ENCODE measurements at regions not wholly inside any gene's neighbourhood (a gene's known extent, or its start where the extent isn't known, plus 50 kb on each side); places are given as distances from the start of the nearest gene placed in this dataset.

GRCh38 chr10:44659320-44659719, 251.8 kb upstream of the TMEM72 start:
- no peak overlapping the region for H3K4me2 ChIP-seq (ENCODE audit: extremely low read depth, insufficient read depth, low read length)
- no peaks in the 10 kb centered on the region for H3K9me3 ChIP-seq (ENCODE audit: control insufficient read depth, insufficient read depth, low read depth, low read length)
- DNase-seq (ENCODE audit: low read depth in 2 of 2), result no peak
- no peaks in the 10 kb centered on the region for H3K36me3 ChIP-seq (ENCODE audit: control insufficient read depth, insufficient read depth, low read length)
- no peak overlapping the region for H3K9ac ChIP-seq (ENCODE audit: insufficient read depth, low read length)
- no peaks in the 10 kb centered on the region for H4K20me1 ChIP-seq (ENCODE audit: control insufficient read depth, extremely low read depth, insufficient read depth, low read length)
- no peaks in the 10 kb centered on the region for H3K79me2 ChIP-seq (ENCODE audit: control insufficient read depth, insufficient read depth, low read length)
- no peak overlapping the region for H3K27ac ChIP-seq (ENCODE audit: insufficient read depth, low read length)
- H3K27me3 ChIP-seq (ENCODE audit: control insufficient read depth, insufficient read depth, low read length), result no peaks in the 10 kb centered on the region
- H3K4me3 ChIP-seq (replicated peaks in 1 of 4; ENCODE audit: control extremely low read depth in 1 of 4, insufficient read depth in 1 of 4, low read depth in 3 of 4, low read length in 4 of 4), result no peak overlapping the region
- no peak for TF ChIP-seq EZH2 (IDR thresholded peaks at IDR 0.05; ENCODE audit: low read length, missing control alignments)
- H3K4me1 ChIP-seq (ENCODE audit: control insufficient read depth, extremely low read depth, insufficient read depth, low read length), result no peaks in the 10 kb centered on the region
- H2AFZ ChIP-seq (ENCODE audit: low read length), result no peak overlapping the region

DNA sequence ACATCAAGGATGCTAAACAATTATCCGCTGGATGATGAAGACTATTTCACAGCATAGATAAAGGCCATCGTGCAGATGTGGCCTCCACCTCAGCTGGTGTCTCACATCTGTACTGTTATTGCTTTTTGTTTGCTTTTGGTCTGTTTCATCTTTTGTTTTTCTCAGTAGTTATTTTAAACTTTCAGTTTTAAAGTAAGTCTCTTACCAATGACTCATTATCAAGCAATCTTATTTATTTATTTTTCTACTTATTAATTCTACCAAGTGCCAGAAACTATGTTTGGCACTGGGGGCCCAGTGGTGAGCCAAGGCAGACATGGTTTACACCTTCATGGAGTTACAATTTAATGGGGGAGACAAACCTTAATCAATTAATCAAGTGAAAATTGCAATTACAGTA, 250.9 kb upstream of the TMEM72 start:
- H3K27me3 ChIP-seq (ENCODE audit: control insufficient read depth, insufficient read depth, low read length), result no peaks in the 10 kb centered on the region
- no peak overlapping the region for H3K27ac ChIP-seq (ENCODE audit: insufficient read depth, low read length)
- no peaks in the 10 kb centered on the region for H4K20me1 ChIP-seq (ENCODE audit: control insufficient read depth, extremely low read depth, insufficient read depth, low read length)
- H3K9me3 ChIP-seq (ENCODE audit: control insufficient read depth, insufficient read depth, low read depth, low read length), result no peaks in the 10 kb centered on the region
- no peaks in the 10 kb centered on the region for H3K4me1 ChIP-seq (ENCODE audit: control insufficient read depth, extremely low read depth, insufficient read depth, low read length)
- no peaks in the 10 kb centered on the region for H3K36me3 ChIP-seq (ENCODE audit: control insufficient read depth, insufficient read depth, low read length)
- no peak overlapping the region for H3K9ac ChIP-seq (ENCODE audit: insufficient read depth, low read length)
- no peak overlapping the region for H3K4me2 ChIP-seq (ENCODE audit: extremely low read depth, insufficient read depth, low read length)
- H2AFZ ChIP-seq (ENCODE audit: low read length), result no peak overlapping the region
- H3K4me3 ChIP-seq (replicated peaks in 1 of 4; ENCODE audit: control extremely low read depth in 1 of 4, insufficient read depth in 1 of 4, low read depth in 3 of 4, low read length in 4 of 4), result no peak overlapping the region
- DNase-seq (ENCODE audit: low read depth in 2 of 2), result peak; percentile 41 to 59
- TF ChIP-seq EZH2 (IDR thresholded peaks at IDR 0.05; ENCODE audit: low read length, missing control alignments), result no peak
- TF ChIP-seq, protein P1, sequence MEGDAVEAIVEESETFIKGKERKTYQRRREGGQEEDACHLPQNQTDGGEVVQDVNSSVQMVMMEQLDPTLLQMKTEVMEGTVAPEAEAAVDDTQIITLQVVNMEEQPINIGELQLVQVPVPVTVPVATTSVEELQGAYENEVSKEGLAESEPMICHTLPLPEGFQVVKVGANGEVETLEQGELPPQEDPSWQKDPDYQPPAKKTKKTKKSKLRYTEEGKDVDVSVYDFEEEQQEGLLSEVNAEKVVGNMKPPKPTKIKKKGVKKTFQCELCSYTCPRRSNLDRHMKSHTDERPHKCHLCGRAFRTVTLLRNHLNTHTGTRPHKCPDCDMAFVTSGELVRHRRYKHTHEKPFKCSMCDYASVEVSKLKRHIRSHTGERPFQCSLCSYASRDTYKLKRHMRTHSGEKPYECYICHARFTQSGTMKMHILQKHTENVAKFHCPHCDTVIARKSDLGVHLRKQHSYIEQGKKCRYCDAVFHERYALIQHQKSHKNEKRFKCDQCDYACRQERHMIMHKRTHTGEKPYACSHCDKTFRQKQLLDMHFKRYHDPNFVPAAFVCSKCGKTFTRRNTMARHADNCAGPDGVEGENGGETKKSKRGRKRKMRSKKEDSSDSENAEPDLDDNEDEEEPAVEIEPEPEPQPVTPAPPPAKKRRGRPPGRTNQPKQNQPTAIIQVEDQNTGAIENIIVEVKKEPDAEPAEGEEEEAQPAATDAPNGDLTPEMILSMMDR (conservative IDR thresholded peaks at IDR 0.05 in 1 of 2, IDR thresholded peaks at IDR 0.05 in 1 of 2; ENCODE audit: low read depth in 1 of 2, low read length in 2 of 2), result no peak
- H3K79me2 ChIP-seq (ENCODE audit: control insufficient read depth, insufficient read depth, low read length), result no peaks in the 10 kb centered on the region

- Histone ChIP-seq H4K20me1 (ENCODE audit: control insufficient read depth, extremely low read depth, insufficient read depth, low read length) (no peaks in the 10 kb centered on the region), H3K9ac (ENCODE audit: insufficient read depth, low read length) (no peak overlapping the region), H2AFZ (ENCODE audit: low read length) (no peak overlapping the region), H3K4me1 (ENCODE audit: control insufficient read depth, extremely low read depth, insufficient read depth, low read length) (no peaks in the 10 kb centered on the region), H3K9me3 (ENCODE audit: control insufficient read depth, insufficient read depth, low read depth, low read length) (no peaks in the 10 kb centered on the region), H3K27ac (ENCODE audit: insufficient read depth, low read length) (no peak overlapping the region), H3K4me2 (ENCODE audit: extremely low read depth, insufficient read depth, low read length) (no peak overlapping the region), H3K4me3 (replicated peaks in 1 of 4; ENCODE audit: control extremely low read depth in 1 of 4, insufficient read depth in 1 of 4, low read depth in 3 of 4, low read length in 4 of 4) (no peak overlapping the region), H3K36me3 (ENCODE audit: control insufficient read depth, insufficient read depth, low read length) (no peaks in the 10 kb centered on the region), H3K79me2 (ENCODE audit: control insufficient read depth, insufficient read depth, low read length) (no peaks in the 10 kb centered on the region), H3K27me3 (ENCODE audit: control insufficient read depth, insufficient read depth, low read length) (no peaks in the 10 kb centered on the region)
- TF ChIP-seq, protein P1 (conservative IDR thresholded peaks at IDR 0.05 in 1 of 2, IDR thresholded peaks at IDR 0.05 in 1 of 2; ENCODE audit: low read depth in 1 of 2, low read length in 2 of 2), result no peak
- no peak for TF ChIP-seq EZH2 (IDR thresholded peaks at IDR 0.05; ENCODE audit: low read length, missing control alignments)
- peak; percentile 47 to 79 for DNase-seq (ENCODE audit: low read depth in 2 of 2)
Measured at GRCh38 chr10:44662051-44662450, 249.1 kb upstream of the TMEM72 start.
